Muscle of back (tissue), 3 donors: ENCODE measurements at regions not wholly inside any gene's neighbourhood (a gene's known extent, or its start where the extent isn't known, plus 50 kb on each side); places are given as distances from the start of the nearest gene placed in this dataset.
A peak's percentile ranks its signal among the peaks of the same experiment; 100 is the strongest.
"Not testable (repeated sequence)": the region's sequence is repeated elsewhere in the genome, so short reads cannot be mapped to it uniquely, and the experiment has no call there.

Source experiments
- DNase-seq, 3 donors: peaks; one replicate each; pipeline versions ENCODE4 v3.0.0 to v3.0.0-alpha.2; 2013

DNA sequence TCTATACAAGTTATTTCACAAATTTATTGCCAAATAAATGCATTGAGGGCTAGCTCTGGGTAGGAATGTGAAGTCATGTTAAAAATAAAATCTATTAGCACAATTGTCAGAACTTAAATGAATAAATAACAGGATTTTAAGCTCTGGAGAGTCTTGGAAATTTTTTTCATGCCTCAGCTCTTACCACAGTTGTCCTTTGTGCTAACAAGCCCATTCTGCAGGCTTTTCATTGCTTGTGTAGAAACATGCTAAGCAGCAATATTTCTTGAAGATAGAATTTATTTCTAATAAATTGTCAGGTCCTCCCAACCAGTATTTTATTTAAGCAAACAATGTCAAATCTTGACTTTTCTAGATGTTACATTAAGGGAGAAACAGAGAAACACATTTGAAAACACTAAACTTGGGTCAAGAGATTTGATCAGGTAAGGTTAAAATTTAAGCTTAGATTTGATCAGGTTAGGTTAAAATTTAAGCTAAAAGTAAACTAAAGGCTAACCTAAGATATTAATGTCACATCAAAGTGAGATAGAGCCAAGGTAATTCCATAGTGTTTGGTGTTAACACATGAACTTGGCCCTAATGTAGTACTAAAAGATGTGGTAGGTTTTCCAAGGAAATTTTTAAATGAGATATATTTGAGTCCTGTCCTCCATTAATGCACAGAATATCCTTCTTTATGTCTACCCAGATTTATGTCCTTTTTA, 179.1 kb upstream of the IL1RAPL1 start:
- DNase-seq, result no peak

DNA sequence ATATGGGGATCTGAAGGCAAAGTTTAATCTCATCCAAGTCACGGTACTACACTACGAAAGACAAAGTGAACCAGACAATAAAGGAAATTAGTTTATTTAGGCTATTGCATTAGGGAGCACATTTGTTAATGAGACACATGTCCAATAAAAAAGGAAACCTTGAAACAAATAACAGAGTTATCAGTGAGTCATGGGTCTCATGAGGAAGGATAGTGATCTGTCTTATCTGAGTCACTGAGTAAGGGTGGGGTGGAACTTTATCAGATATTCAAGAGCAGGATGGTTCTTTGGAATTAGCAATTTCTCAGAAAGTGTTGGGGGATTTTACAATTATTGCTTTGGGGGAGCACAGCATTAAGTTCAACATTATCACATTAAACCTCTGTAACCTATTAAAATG, 188.9 kb upstream of the IL1RAPL1 start:
- DNase-seq, result no peak

DNA sequence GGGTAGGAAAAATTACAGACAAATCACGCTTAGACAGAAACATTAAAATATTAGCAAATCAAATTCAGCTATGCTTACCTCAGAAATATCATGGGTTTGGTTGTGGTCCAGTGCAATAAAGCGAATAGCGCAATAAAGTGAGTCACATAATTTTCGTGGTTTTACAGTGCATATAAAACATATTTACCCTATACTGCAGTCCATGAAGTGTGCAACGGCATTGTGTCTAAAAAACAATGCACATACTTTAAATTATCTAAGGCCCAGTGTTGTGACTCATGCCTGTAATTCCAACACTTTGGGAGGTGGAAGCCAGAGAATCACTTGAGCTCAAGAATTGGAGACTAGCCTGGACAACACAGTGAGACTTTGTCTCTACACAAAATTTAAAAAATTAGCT, 195.7 kb upstream of the IL1RAPL1 start:
- DNase-seq, result no peak

DNA sequence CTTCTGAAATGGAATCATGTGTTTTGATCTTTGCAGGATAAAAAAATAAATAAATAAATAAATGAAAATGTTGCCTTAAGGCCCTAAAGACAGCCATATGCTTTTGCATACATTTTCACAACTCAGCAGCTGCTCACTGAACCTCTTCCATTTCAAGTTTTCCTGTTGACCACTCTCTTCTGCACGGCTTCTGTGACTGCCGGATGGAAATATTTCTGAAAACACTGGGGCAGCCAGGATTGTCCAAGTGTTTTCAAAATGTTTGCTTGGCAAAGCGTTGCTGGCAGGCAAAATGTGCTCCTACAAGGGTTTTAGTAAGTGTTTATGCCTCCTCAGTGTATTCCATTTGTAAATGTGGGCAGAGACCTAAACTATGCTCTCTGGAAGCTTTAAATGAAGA, 208.1 kb upstream of the IL1RAPL1 start:
- DNase-seq, result peak in 1 of 3 donors; percentile 5

DNA sequence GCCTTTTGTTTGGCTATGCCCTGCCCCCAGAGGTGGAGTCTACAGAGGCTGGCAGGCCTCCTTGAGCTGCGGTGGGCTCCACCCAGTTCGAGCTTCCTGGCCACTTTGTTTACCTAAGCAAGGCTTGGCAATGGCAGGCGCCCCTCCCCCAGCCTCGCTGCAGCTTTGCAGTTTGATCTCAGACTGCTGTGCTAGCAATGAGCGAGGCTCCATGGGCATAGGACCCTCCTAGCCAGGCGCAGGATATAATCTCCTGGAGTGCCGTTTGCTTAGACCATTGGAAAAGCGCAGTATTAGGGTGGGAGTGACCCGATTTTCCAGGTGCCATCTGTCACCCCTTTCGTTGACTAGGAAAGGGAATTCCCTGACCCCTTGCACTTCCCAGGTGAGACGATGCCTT, 219.6 kb upstream of the IL1RAPL1 start:
- not testable (repeated sequence) for DNase-seq

DNA sequence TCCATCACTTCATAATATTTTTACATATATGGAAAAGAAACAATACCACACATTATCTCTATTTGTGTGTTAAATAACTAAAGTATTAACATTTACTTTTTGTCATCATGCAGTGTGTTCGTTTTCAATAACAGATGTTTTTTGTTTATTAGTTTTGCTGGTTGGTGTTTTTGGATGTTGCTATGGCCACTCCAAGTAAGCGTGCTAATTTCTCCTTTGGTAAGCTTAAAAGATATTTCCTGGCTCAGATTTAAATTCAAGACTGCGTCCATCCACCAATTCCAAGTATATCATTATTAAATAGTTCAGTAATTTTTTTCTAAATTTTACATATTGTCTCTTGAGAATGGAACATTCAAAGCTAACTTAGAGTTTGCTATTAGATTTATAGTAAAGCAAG, 235.4 kb upstream of the IL1RAPL1 start:
- peak; percentile 9 to 59 (median 30) for DNase-seq

DNA sequence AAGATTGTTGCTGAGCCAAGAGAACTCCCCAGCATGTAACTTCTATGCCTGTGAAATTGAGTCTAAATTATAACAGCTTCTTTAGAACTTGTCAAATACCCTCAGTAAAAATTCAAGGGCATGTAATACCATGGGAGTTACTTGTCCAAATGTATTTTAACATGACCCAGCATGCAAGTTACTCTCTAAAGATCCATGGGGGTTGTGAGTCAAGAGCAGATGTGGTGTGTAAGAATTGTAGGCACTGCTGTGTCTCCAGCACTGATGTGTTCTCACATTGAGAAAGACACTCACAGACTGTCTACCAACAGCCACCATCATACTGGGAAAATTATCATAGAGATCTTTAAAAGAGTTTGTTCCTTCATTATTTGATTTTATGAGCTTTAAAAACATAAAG, 237.4 kb upstream of the IL1RAPL1 start:
- DNase-seq, result no peak

DNA sequence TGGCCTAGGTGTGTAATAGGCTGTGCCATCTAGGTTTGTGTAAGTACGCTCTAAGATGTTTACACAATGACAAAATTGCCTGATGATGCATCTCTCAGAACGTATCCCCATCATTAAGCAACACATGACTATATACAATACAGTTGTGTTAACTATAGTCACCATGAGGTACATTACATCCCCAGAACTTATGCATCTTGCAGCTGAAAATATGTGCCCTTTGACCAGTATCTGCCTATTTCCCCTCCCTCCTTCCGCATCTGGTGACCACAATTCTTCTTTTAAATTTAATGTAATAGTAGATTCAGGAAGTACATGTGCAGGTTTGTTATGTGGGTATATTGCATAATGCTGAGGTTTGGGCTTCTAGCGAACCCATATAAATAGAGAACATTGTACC, 239.8 kb upstream of the IL1RAPL1 start:
- no peak for DNase-seq

DNA sequence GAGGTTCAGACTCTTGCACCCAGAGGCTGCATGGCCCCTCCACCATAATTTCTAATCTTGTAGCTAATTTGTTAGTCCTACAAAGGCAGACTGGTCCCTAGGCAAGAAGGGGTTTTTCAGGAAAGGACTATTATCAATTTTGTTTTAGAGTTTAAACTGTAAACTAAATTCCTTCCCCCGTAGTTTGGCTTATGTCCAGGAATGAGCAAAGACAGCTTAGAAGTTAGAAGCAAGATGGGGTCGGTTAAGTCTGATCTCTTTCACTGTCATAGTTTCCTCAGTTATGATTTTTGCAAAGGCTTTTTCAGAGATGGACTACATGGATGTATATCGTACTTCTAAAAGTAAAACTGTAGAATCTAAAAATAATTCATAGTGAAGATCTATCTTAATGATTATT, 258.1 kb upstream of the IL1RAPL1 start:
- DNase-seq, result no peak

DNA sequence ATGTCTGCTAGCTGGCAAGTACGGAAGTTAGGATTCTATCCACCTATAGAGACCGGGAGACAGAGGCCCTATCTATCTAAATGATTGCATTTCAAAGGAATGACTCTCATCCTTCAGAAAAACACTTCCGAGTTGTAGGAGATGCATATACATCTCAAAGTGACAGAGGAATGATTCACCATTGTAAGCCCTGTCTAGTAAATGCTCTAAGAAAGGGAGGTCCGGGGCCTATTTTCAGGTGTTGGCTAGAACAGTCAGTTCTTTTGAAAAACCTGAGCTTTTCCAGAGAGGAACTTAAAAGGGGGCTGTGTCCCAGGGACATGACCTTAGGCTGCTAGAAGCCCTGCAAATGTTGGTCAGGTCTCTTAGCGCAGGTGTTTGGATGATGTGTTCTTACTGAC, 262.9 kb upstream of the IL1RAPL1 start:
- no peak for DNase-seq

DNA sequence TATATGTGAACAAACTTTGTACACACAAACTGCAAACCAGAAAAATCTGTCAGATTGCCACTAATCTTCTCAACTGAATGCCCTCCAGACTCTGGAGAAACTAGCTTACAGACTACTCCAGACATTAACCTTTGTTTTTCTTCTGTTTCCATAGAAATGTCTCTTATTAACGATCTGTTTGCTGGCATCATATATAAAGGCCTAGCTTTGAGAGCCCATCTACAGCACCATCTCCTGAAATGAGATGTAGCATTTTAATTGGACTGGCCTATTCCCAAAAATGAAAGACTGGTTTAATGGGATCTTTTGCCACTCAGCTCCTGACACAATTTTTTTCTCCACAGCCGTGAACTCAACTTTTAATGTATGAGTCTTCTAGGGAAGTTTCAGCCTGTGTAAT, 266.0 kb upstream of the IL1RAPL1 start:
- no peak for DNase-seq

DNA sequence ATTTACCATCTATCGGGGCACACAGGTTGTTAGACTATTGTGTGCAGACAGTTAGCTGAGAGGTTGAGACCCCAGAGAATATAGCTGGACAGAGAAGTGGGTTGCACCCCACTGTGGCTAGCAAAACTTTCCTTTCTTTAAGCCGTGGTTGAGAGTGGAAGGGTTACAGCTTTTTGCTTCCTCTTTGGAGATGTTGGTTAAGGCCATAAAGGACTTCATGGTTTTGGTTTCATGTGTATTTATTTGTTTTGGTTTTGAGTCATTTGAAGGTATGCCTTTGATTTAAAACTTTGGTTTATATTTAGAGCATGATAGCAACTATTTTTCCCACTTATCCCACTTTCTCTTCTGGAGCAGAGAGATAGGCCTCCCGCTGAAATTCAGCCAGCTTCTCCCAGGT, 274.3 kb upstream of the IL1RAPL1 start:
- no peak for DNase-seq

DNA sequence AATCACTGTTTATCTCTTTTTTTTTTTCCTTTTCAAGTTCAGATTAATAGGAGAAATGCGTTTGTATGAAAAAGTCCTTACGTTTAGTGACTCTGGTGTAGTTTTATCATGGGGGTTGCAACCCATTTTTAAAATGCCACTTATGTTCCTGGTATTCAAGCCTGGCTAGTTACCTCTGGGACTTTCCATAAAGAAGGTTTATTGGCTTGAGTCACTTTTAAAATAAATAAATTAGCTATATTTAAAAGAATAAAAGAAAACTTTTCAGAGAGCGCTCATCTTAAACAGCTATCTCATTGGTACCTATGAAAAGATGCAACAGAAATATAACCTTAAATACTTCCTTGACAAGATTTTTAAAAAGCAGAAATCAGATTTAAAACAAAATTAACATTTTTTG, 275.0 kb upstream of the IL1RAPL1 start:
- DNase-seq, result no peak

DNA sequence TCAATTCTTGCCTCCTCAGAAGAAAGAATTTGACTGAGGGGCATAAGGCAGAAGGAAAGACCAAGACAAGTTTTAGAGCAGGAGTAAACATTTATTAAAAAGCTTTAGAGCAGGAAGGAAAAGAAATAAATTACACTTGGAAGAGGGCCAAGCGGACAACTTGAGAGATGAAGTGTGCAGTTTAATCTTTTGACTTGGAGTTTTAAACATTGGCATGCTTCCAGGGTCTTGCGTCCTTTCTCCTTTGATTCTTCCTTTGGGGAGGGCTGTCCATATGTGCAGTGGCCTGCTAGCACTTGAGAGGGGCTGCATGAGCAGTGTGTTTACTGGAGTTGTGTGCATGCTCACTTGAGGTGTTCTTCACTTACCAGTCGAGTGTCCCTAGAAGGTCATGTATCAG, 275.8 kb upstream of the IL1RAPL1 start:
- DNase-seq, result no peak

DNA sequence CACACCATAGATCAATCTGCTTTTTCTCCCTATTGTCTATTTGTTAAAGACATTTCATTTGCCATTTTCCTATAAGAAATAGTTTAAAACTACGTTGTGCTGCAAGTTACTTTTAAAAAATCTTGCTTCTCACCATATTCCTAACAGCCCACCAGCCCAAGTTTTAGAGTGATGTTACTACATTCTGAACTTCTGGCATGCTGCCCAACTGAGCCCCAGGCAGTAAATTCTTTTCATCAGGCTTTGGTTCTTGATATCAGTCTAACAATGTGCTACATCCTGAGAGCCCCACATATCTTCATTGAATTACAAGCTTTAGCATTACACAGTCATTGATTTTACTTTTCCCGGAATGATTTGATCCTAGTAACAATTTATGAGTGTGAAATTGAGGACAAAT, 283.8 kb upstream of the IL1RAPL1 start:
- DNase-seq, result no peak

DNA sequence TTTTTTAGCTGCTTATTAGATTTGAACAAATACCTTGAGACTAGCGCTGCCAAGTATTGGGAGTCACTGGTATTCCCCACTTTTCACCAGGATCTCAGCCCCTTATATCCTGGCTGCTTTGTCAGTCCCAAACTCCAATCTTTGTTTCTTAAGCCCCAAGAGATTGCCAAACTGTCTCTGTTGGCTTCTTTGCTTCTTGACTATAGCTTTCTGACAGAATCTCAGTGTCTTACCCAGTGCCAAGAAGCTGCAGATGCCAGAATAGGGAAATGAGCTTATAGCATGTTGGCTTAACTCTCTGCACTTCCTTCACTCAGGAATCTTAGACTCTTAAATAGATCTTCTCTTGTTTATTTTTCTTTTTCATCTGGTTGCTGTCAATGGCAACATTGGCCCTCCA, 297.5 kb upstream of the DCAF8L1 start:
- no peak for DNase-seq

DNA sequence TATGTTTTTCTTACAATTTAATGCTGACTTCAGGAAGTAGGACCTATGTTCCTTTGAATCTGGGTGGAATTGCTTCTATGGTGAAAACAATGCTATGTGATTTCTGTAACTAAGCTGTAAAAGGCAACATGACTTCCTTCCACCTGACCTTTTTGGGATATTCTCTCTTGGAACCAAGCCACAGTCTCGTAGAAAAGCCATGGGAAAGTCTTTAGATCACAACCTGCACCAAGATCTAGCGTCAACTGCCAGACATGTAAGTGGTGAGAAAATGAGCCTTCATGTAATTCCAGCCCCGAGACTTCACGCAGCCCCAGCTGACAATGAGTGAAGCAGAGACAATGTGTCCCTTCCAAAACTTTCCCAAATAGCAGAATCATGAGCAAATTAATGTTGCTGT, 297.0 kb upstream of the DCAF8L1 start:
- DNase-seq, result peak in 2 of 3 donors; percentile 14 to 42

DNA sequence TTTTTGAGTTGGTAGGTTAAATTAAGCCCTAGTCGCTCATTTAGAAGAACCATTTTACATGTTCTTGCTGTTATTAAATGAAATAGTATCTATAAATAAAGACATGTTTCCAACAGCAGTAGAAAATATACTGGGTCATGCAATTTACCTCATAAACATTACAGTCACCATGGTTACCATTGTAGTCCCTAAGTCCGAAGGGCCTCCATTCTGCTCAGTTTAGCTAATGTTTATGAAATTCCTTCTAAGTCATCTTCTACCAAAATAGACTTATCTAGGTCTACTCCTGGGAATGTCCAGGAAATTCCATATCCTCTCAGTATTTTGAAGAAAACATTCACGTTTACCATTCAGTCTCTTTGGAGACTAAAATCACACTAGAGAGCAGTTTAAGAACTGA, 292.5 kb upstream of the DCAF8L1 start:
- peak; percentile 11 to 57 (median 32) for DNase-seq

DNA sequence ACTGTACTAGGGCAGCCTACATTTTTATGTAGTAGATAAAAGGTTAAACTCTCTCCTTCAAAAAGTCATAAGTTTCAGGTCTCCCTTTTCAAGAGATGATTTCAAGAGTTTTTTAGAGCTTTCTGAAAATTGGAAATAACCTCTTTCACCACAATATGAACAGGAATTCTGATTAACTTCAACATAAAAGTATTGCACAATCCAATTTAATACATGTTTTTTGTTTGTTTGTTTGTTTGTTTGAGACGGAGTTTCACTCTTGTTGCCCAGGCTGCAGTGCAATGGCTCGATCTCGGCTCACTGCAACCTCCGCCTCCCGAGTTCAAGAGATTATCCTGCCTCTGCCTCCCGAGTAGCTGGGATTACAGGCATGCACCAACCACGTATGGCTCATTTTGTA, 265.4 kb upstream of the DCAF8L1 start:
- DNase-seq, result no peak

DNA sequence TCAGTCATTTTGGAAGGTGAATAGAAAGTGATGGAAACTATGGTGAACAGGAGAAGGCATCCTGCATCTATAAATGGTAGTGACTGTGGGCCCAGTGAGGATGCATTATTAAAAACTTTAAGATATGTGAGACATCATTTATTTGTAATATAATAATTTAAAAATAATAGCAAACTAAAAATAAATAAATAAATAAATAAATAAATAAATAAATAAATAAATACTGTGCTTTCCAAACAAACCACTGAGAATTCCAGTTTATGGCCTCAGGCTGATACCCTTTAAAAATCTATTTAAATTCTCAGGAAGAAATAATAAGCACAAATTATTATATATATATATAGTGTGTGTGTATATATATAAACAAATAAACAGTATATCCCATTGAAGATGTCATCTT, 248.0 kb upstream of the DCAF8L1 start:
- no peak for DNase-seq

DNA sequence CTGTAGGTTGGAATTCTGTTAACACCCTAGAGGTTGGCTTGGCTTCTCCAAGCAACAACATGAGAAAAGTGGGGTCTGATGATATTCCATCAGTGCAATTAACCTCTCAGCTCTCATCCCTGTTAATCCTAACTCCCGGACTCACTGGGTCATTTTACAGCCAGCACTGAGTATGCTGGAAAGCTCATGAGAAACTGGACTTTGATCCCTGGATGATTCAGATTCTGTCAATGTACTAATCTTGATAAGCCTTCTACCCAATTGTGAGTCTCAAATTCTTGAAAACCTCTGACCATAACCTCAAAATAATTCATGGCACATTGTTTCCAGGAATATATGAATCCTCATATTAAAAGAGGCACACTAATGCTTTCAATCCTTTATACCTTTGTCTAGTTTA, 244.3 kb upstream of the DCAF8L1 start:
- DNase-seq, result no peak

DNA sequence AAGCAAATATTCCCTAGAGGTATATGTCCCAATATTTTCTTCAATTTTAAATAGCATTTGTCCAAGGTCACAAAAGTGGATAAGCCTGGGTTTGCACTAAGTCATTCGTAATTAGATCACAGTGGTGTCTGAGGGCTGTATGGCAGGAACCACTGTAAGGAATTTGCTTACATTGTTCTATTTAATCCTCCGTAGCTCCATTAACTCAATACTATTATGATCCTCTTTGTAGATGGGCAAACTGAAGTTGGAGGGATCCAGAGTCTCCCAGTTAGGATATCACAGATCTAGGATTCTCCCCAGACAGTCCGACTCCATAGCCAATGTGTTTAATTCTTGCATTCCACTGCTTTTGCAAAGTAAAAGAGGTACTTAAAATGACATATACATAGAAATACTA, 242.7 kb upstream of the DCAF8L1 start:
- no peak for DNase-seq

DNA sequence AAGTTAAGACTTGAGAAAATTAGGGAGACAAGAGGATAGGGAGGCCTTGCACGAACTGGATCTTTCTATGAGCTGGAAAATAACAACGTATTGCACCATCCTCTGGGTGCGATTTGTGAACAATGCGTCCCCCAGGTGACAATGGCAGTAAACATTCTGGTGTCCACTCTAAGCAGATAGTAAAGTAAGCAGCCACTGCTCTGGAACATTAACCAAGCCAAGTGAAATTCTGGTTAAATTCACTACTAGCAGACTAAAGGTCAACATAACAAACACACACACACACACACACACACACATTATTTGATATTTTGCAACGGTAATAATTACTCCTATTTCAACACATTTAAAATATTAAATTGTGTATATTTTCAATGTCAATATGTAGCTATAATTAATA, 242.2 kb upstream of the DCAF8L1 start:
- DNase-seq, result no peak

DNA sequence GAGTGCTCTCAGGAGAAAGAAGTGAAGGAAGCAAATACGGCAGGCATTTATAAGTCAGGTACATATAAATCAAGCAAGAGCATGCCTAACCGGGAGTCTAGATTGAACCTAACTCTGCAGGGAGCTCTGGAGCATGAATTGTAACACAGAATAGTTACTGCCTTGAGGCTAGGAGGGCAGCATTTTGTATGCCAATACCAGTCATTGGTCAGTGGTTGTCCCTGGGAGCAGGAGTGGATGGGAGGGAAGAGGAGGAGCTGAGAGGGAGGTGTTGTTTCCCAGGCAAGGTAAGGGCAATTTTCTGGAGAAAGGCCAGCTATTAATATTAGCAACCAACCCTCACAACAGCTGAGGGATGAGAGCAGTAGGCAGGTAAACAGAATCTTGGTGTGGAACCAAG, 224.7 kb upstream of the DCAF8L1 start:
- no peak for DNase-seq

DNA sequence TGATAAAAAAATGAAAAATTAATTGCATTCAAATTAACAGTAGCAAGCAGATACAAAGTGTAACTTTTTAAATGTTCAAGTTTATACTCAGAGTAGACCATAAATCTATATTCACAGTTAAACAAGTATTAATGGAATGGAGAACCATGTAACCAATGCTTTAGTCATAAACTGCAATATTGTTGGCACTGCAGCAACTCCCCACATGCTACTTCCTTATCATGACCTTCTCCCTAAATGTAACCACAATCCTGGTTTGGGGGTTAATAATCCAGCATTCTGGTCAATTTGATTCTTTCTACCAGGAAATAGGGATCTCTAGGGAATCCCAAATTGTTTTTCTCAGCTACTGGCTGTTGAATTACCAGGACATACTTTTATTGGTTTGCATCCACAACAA, 223.9 kb upstream of the DCAF8L1 start:
- no peak for DNase-seq
